GM12892 (cell line): ENCODE measurements at regions not wholly inside any gene's neighbourhood (a gene's known extent, or its start where the extent isn't known, plus 50 kb on each side); places are given as distances from the start of the nearest gene placed in this dataset.

Experiments used
- POLR2A ChIP-seq: IDR thresholded peaks from 2 replicates; pipeline ENCODE4 v1.6.1; 2011; ENCODE audit warnings: low read depth, low read length, control low read depth
- TAF1 ChIP-seq: IDR thresholded peaks from 2 replicates; pipeline ENCODE4 v1.6.1; 2011; ENCODE audit warnings: low read depth, mild to moderate bottlenecking, control low read depth, low read length, borderline replicate concordance

- TF ChIP-seq TAF1 (no peak), POLR2A (no peak)
Measured at GRCh38 chr10:130746311-130746710, 565.2 kb downstream of the TCERG1L start.
